ENCODE measurements at regions not wholly inside any gene's neighbourhood (a gene's known extent, or its start where the extent isn't known, plus 50 kb on each side); places are given as distances from the start of the nearest gene placed in this dataset.
A peak's percentile ranks its signal among the peaks of the same experiment; 100 is the strongest.

DNA sequence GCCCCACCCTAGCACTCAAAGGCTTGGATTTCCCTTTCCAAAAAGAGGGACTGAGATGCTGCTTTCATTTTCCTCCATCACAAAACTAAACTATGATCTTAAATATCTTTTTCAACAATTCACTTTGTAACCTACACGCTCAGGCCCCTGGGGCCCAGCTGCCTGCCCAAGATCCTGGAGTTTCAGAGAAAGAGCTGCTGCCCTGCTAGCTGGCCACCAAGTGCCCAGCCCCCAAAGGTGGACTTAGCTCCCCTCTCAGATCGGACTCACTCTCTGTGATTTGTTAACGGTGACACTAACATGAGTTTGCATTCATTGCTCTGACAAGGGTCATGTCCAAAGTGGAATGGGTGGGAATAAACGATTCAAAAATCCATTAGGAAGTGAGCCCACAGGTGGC lies 119.6 kb upstream of the SMAD3 start:
- Histone ChIP-seq H3K4me3 (IDR thresholded peaks at IDR 0.05; ENCODE audit: insufficient read depth, low read depth, low read length) (no peak overlapping the region), H3K79me2 (ENCODE audit: insufficient read depth, low read depth) (no peaks in the 10 kb centered on the region), H3K27me3 (ENCODE audit: insufficient read depth, low read depth) (no peaks in the 10 kb centered on the region), H3K27ac (no peak overlapping the region), H4K20me1 (ENCODE audit: insufficient read depth) (no peaks in the 10 kb centered on the region), H3K4me1 (ENCODE audit: low read depth, poor library complexity, severe bottlenecking) (peaks cover 22% of the 10 kb centered on the region), H3K36me3 (ENCODE audit: insufficient read depth) (no peaks in the 10 kb centered on the region), H3K9ac (no peak overlapping the region), H2AFZ (ENCODE audit: low read depth) (no peak overlapping the region), H3K4me2 (no peak overlapping the region)
- TF ChIP-seq, protein P1, sequence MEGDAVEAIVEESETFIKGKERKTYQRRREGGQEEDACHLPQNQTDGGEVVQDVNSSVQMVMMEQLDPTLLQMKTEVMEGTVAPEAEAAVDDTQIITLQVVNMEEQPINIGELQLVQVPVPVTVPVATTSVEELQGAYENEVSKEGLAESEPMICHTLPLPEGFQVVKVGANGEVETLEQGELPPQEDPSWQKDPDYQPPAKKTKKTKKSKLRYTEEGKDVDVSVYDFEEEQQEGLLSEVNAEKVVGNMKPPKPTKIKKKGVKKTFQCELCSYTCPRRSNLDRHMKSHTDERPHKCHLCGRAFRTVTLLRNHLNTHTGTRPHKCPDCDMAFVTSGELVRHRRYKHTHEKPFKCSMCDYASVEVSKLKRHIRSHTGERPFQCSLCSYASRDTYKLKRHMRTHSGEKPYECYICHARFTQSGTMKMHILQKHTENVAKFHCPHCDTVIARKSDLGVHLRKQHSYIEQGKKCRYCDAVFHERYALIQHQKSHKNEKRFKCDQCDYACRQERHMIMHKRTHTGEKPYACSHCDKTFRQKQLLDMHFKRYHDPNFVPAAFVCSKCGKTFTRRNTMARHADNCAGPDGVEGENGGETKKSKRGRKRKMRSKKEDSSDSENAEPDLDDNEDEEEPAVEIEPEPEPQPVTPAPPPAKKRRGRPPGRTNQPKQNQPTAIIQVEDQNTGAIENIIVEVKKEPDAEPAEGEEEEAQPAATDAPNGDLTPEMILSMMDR (conservative IDR thresholded peaks at IDR 0.05; ENCODE audit: low read depth, low read length), result no peak

DNA sequence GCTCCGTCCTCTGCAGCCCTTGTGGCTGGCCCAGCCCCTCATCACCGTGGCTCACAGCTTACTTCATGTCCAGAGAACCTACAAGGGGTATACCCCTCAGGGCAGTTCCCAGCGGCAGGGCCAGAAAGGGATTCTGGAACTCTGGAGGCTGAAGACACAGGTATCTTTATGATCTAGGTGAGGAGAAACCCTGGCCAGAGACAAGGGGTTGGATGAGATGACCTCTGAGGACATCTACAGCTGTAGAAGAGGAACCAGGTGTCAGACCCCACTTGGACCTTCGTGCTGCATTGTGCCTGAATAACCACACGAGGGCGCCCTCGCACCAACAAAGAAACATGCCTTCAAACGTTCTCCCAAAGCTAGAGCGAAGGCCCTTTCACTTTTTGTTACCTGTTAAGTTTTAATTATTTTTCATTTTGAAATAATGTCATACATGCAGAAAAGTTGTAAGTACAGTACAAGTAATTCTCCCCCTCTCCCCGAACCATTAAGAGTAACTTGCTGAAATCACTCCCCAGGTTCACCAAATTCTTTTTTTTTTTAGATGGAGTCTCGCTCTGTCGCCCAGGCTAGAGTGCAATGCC lies 118.7 kb upstream of the SMAD3 start:
- Histone ChIP-seq H3K79me2 (ENCODE audit: insufficient read depth, low read depth) (no peaks in the 10 kb centered on the region), H3K4me3 (IDR thresholded peaks at IDR 0.05; ENCODE audit: insufficient read depth, low read depth, low read length) (no peak overlapping the region), H3K36me3 (ENCODE audit: insufficient read depth) (no peaks in the 10 kb centered on the region), H3K4me2 (no peak overlapping the region), H3K4me1 (ENCODE audit: low read depth, poor library complexity, severe bottlenecking) (peaks cover 22% of the 10 kb centered on the region), H2AFZ (ENCODE audit: low read depth) (no peak overlapping the region), H4K20me1 (ENCODE audit: insufficient read depth) (no peaks in the 10 kb centered on the region), H3K27me3 (ENCODE audit: insufficient read depth, low read depth) (no peaks in the 10 kb centered on the region), H3K9ac (no peak overlapping the region), H3K27ac (no peak overlapping the region)
- TF ChIP-seq, protein P1 (conservative IDR thresholded peaks at IDR 0.05; ENCODE audit: low read depth, low read length), result peak; percentile 89

DNA sequence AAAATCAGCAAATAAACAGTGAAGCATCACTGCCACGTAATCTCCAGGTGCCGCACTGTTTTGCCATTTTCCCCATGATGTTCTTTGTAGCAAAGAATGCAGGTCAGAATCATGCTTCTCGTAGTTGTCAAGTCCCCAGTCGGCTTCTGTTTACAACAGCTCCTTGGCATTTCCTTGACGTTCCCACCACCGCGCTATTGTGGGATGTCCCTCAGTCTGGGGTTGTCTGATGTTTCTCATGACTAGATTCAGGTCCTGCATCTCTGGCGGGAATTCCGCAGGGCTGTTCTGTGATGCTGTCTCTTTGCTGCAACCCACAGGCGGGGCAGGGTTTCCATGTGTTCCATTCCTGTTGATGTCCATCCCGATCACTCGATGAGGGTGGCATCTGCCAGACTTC lies 117.9 kb upstream of the SMAD3 start:
- no peaks in the 10 kb centered on the region for H4K20me1 ChIP-seq (ENCODE audit: insufficient read depth)
- no peaks in the 10 kb centered on the region for H3K79me2 ChIP-seq (ENCODE audit: insufficient read depth, low read depth)
- H3K27me3 ChIP-seq (ENCODE audit: insufficient read depth, low read depth), result no peaks in the 10 kb centered on the region
- H2AFZ ChIP-seq (ENCODE audit: low read depth), result no peak overlapping the region
- H3K4me2 ChIP-seq, result 0 out of 2 replicates have a peak overlapping the region, but pooled peaks have one; percentile 61
- H3K4me1 ChIP-seq (ENCODE audit: low read depth, poor library complexity, severe bottlenecking), result peaks cover 22% of the 10 kb centered on the region
- no peak overlapping the region for H3K9ac ChIP-seq
- no peaks in the 10 kb centered on the region for H3K36me3 ChIP-seq (ENCODE audit: insufficient read depth)
- TF ChIP-seq, protein P1 (conservative IDR thresholded peaks at IDR 0.05; ENCODE audit: low read depth, low read length), result no peak
- no peak overlapping the region for H3K27ac ChIP-seq
- H3K4me3 ChIP-seq (IDR thresholded peaks at IDR 0.05; ENCODE audit: insufficient read depth, low read depth, low read length), result no peak overlapping the region

DNA sequence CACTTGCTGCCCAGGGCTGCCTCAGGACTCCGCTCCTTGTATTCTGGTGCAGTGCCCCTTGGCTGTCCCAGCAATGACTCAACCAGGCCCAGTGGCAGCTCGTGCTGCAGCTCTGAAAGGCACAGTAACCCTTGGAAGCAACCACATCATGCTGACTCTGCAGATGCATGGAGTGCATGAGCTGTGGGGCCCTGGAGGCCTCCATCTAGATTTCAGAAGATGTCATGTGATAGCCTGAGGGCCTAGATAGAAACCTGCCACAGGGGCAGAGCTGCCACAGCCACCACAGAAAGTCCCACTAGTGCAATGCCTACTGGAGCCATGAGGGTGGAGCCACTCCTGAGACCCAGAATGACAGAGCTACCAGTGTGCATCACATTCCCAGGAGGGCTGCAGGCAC lies 117.1 kb upstream of the SMAD3 start:
- H3K4me3 ChIP-seq (IDR thresholded peaks at IDR 0.05; ENCODE audit: insufficient read depth, low read depth, low read length), result no peak overlapping the region
- peak overlapping the region; percentile 61; the same call in 1 of the 2 replicates for H3K4me2 ChIP-seq
- H3K9ac ChIP-seq, result no peak overlapping the region
- no peaks in the 10 kb centered on the region for H4K20me1 ChIP-seq (ENCODE audit: insufficient read depth)
- H3K27me3 ChIP-seq (ENCODE audit: insufficient read depth, low read depth), result no peaks in the 10 kb centered on the region
- H2AFZ ChIP-seq (ENCODE audit: low read depth), result peak overlapping the region; percentile 44
- no peaks in the 10 kb centered on the region for H3K36me3 ChIP-seq (ENCODE audit: insufficient read depth)
- H3K79me2 ChIP-seq (ENCODE audit: insufficient read depth, low read depth), result no peaks in the 10 kb centered on the region
- TF ChIP-seq, protein P1 (conservative IDR thresholded peaks at IDR 0.05; ENCODE audit: low read depth, low read length), result no peak
- H3K4me1 ChIP-seq (ENCODE audit: low read depth, poor library complexity, severe bottlenecking), result peaks cover 22% of the 10 kb centered on the region
- H3K27ac ChIP-seq, result no peak overlapping the region; the same call in 1 of the 2 replicates
